Memory B cell (primary cell): ENCODE measurements at regions not wholly inside any gene's neighbourhood (a gene's known extent, or its start where the extent isn't known, plus 50 kb on each side); places are given as distances from the start of the nearest gene placed in this dataset.

Source experiments
- ATAC-seq: fragments of 150-1000 bp; cut with Tn5 transposase; 2 replicates; pipeline ENCODE4 v1.10.0; 2021; ENCODE audit warnings: low read depth, mild to moderate bottlenecking, moderate library complexity
- DNase-seq, 2 donors: peaks; one replicate each; pipeline ENCODE4 v3.0.0; 2022; ENCODE audit warnings: low spot score in 2 of 2
- H3K27ac Mint-ChIP-seq: one replicate; pipeline ENCODE4 v1.8.0; 2022; ENCODE audit warnings: mild to moderate bottlenecking, moderate library complexity, mixed read lengths
- H3K27me3 Mint-ChIP-seq: one replicate; pipeline ENCODE4 v1.8.0; 2022; ENCODE audit warnings: mixed read lengths
- H3K36me3 Mint-ChIP-seq: one replicate; pipeline ENCODE4 v1.8.0; 2022; ENCODE audit warnings: mild to moderate bottlenecking, mixed read lengths
- H3K4me1 Mint-ChIP-seq: one replicate; pipeline ENCODE4 v1.8.0; 2022; ENCODE audit warnings: mixed read lengths
- H3K4me3 Mint-ChIP-seq: one replicate; pipeline ENCODE4 v1.8.0; 2022; ENCODE audit warnings: mild to moderate bottlenecking, moderate library complexity, mixed read lengths
- H3K9me3 Mint-ChIP-seq: one replicate; pipeline ENCODE4 v1.8.0; 2022; ENCODE audit warnings: mixed read lengths

DNA sequence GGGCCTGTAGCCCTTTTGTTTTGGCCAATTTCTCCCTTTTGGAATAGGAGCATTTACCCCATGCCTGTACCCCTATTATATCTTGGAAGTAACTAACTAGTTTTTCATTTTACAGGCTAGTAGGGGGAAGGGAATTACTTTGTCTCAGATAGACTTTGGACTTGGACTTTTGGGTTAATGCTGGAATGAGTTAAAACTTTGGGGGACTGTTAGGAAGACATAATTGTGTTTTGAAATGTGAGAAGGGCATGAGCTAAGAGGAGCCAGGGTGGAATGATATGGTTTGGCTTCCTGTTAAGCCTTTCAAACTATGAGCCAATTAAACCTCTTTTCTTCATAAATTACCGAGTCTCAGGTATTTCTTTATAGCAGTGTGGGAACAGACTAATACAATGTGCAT is 168.1 kb downstream of the FGF1 start:
- peaks cover 8% of the 10 kb centered on the region for H3K9me3 Mint-ChIP-seq
- H3K27me3 Mint-ChIP-seq, result peaks cover 4% of the 10 kb centered on the region
- H3K27ac Mint-ChIP-seq, result no peak overlapping the region
- H3K36me3 Mint-ChIP-seq, result peaks cover 3% of the 10 kb centered on the region
- no peak overlapping the region for H3K4me3 Mint-ChIP-seq
- ATAC-seq (no peak), DNase-seq (no peak)
- no peaks in the 10 kb centered on the region for H3K4me1 Mint-ChIP-seq

DNA sequence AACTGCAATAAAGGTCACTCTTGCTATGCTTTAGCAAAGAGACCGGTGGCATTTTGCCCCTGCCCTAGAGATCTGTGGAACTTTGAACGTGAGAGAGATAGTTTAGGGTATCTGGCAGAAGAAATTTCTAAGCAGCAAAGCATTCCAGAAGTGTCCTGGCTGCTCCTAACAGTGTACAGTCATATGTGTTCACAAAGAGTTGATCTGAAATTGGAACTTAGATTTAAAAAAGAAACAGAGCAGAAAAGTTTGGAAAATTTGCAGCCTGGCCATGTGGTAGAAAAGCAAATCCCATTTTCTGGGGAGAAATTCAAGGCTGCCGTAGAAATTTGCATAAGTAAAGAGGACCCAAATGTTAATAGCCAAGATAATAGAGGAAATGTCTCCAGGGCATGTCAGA is 169.2 kb downstream of the FGF1 start:
- DNase-seq, result no peak
- Mint-ChIP-seq H3K36me3 (peaks cover 3% of the 10 kb centered on the region), H3K27ac (no peak overlapping the region), H3K4me3 (no peak overlapping the region), H3K27me3 (peaks cover 5% of the 10 kb centered on the region), H3K9me3 (peaks cover 8% of the 10 kb centered on the region), H3K4me1 (no peaks in the 10 kb centered on the region)
- no peak for ATAC-seq

DNA sequence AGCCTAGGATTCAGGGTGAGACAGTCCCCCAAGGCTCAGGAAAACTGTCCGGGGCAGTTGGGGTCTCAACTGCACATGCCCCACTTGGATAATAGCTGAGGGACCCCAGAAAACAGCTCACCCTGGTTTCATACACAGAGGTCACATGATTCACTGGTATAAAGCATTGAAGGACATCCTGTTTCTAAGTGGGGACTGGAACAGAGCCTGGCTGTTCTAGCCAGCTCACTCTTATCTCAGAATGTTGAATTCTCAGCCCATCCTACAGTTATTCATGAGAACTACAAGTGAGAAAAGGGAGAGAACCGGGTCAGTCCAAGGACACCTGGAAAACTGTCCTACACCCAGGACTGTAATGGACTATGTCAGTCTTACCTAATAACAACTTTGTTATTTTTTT is 170.9 kb downstream of the FGF1 start:
- Mint-ChIP-seq H3K4me3 (no peak overlapping the region), H3K36me3 (peaks cover 3% of the 10 kb centered on the region), H3K27ac (no peak overlapping the region), H3K4me1 (no peaks in the 10 kb centered on the region), H3K27me3 (peaks cover 8% of the 10 kb centered on the region), H3K9me3 (peaks cover 8% of the 10 kb centered on the region)
- no peak for DNase-seq
- no peak for ATAC-seq

DNA sequence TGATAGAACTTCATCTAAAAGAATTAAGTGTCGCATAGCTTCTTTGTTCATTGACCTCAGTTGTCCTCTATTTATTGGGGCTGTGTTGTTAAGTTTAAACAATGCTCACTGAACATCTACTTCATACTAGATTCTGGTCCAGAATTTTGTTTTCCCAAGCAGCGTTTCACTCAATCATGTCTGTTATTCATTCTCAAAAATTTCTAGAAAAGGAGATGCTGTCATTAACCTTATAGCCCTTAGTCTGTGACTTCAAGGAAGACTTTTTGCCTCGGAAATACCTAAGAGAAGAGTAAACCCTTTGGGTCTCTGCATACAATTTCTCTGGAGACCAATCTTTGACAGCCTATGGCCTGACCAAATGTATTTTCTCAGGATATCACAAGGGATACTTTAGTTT is 171.7 kb downstream of the FGF1 start:
- peaks cover 8% of the 10 kb centered on the region for H3K9me3 Mint-ChIP-seq
- no peak overlapping the region for H3K4me3 Mint-ChIP-seq
- peaks cover 8% of the 10 kb centered on the region for H3K27me3 Mint-ChIP-seq
- H3K4me1 Mint-ChIP-seq, result no peaks in the 10 kb centered on the region
- H3K27ac Mint-ChIP-seq, result no peak overlapping the region
- DNase-seq, result no peak
- peaks cover 3% of the 10 kb centered on the region for H3K36me3 Mint-ChIP-seq
- no peak for ATAC-seq

DNA sequence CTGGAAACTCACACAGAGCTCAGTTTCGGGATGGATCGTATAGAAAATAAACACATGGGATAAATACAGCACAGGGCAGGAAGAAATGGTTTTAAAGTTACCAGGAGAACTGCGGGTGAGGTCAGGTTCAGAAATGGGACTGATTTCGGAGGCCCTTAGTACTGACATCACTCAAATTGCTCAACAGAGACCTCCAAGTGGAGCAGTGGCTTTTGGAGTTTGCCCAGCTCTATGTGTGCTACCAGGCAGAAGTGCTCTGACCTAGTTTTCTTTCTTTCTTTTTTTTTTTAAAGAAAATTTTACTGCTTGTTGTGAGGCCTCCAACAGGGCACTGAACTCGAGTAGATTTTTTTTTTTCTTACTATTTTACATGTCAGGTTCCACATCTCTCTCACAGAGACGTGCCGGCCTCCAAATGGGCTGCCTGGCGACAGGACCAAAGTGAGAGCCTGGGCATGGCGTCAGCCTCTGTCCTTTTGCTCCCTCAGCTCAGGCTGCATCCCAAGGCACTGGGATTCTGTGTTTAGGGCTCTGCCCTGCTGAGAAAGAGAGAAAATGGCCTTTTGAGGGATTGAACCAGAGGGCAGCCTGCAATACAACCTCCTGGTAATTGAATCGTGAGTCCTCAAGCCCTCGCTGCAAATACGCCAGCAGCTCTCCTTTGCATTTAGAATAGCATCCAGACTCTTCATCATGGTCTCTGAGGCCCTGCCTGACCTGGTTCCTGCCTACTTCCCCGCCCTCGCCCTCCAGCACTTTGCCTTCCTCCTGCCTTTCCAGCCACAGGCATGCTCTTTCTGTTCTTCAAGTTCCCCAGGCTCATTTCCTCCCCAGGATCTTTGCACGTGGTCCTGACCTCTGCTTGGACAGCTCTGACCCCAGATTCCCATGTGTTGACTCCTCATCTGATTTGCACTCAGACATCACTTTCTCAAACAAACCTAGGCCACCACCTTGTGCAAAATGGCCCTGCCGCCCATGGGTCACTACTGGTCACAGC is 173.5 kb downstream of the FGF1 start:
- H3K27ac Mint-ChIP-seq, result no peak overlapping the region
- ATAC-seq, result no peak
- peaks cover 2% of the 10 kb centered on the region for H3K4me1 Mint-ChIP-seq

DNA sequence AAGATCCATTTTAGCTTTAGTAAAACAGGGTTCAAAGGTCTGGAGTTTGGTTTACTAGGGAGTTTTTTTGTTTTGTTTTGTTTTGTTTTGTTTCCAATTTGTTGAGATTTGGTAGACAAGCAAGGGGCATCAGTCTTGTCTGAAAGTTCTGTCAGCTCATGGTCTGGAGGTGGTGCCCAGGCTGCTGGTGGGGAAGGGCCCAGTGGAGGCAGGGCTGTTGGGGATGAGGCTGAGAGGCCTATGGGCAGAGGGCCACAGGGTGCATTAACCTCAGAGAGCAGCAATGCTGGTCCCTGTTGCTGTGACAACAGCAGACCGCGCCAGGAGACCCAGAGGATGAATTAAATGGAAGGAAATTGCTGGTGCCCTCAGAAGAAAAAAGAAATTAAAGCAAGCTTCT is 174.5 kb downstream of the FGF1 start:
- Mint-ChIP-seq H3K27ac (no peak overlapping the region), H3K4me3 (no peak overlapping the region), H3K4me1 (peaks cover 2% of the 10 kb centered on the region), H3K9me3 (peaks cover 4% of the 10 kb centered on the region), H3K36me3 (no peaks in the 10 kb centered on the region), H3K27me3 (peaks cover 8% of the 10 kb centered on the region)
- ATAC-seq, result no peak
- DNase-seq, result no peak

More for the DNA sequence above, 173.5 kb downstream of the FGF1 start:
- DNase-seq, result no peak
- H3K36me3 Mint-ChIP-seq, result peaks cover 3% of the 10 kb centered on the region
- H3K9me3 Mint-ChIP-seq, result peaks cover 8% of the 10 kb centered on the region
- H3K27me3 Mint-ChIP-seq, result peaks cover 8% of the 10 kb centered on the region
- no peak overlapping the region for H3K4me3 Mint-ChIP-seq

DNA sequence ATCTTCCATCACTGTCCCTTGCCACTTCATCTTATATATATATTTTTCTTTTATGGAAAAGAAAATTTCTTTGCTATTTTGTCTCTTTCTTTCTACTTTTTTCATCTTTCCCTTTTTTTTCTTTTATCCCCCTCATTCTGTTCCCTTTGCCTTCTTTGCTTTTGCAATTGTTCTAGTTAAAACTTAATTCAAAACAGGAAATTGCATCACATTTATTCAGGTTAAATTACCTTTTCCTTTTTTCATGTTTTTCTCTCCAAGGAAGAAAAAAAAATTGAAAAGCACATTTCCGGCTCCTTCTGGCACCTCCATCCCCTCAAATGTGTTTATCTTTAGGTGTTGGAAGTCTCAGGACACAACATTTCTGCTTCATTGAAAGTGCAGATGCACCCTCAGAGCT is 176.9 kb downstream of the FGF1 start:
- DNase-seq, result no peak
- no peak for ATAC-seq
- H3K36me3 Mint-ChIP-seq, result no peaks in the 10 kb centered on the region
- no peak overlapping the region for H3K4me3 Mint-ChIP-seq
- H3K9me3 Mint-ChIP-seq, result no peaks in the 10 kb centered on the region
- H3K4me1 Mint-ChIP-seq, result peaks cover 2% of the 10 kb centered on the region
- peaks cover 8% of the 10 kb centered on the region for H3K27me3 Mint-ChIP-seq
- H3K27ac Mint-ChIP-seq, result no peak overlapping the region

DNA sequence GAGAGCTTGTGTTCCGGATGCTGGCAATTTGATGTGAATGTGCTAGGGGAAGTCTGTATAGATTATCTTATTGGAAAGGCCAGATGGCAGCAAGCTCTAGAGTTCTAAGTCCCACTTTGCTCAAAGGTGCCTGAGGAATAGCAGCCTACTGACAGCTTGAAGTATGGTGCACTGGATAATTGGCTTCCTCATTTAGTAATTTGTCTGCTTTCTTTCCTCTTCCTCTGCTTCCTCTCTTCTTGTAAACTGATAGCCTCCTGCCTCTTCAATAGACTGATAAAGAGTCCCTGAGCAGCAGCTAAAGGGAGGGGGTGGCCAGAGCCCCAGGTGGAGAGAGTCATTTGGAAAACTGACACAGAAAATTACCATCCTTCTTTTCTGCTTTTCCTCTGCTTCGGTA is 177.3 kb downstream of the FGF1 start:
- H3K4me1 Mint-ChIP-seq, result peaks cover 2% of the 10 kb centered on the region
- ATAC-seq, result no peak
- no peaks in the 10 kb centered on the region for H3K9me3 Mint-ChIP-seq

DNA sequence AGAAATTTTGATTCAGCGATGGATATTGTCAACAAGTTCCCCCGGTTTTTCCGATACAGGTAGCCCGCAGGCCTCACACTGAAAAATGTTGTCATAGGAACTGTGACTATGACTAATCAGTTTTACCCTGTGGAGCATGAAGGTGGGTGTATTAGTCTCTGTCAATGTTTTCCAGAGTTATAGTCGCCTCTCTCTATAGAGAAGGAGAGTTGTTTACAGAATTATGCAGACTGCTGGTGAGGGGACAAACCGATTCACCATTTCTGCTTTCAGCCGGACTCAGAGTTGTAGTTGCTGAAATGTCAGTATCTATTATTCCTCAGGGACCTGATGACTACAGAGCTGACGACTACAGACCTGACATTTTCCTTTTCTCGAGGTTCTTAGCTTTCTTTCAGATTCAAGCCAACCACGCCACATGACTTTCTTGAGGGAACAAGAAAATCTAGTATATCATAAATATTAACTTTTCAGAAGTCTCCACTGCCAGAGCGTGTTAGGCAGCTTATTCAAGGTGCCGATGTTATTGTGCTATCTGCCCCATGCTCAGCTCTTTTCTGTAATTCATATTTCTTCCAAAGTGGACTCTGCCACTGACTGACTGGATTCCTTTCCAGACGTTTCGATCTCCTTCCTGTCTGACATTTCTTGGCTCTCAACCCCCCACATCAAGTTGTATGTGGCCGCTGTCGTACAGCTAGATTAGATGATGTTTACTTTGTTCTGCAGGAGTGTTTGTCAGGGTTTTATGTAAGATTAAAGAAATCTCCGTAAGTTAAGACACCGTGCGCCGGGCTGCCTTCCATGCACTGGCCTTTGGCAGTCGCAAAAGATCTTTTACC is 178.1 kb downstream of the FGF1 start:
- peaks cover 4% of the 10 kb centered on the region for H3K27me3 Mint-ChIP-seq
- DNase-seq, result no peak
- no peaks in the 10 kb centered on the region for H3K36me3 Mint-ChIP-seq
- no peaks in the 10 kb centered on the region for H3K9me3 Mint-ChIP-seq
- ATAC-seq, result no peak
- H3K4me3 Mint-ChIP-seq, result no peak overlapping the region
- peaks cover 2% of the 10 kb centered on the region for H3K4me1 Mint-ChIP-seq
- H3K27ac Mint-ChIP-seq, result no peak overlapping the region

More for the DNA sequence above, 177.3 kb downstream of the FGF1 start:
- DNase-seq, result no peak
- H3K27ac Mint-ChIP-seq, result no peak overlapping the region
- peaks cover 8% of the 10 kb centered on the region for H3K27me3 Mint-ChIP-seq
- H3K4me3 Mint-ChIP-seq, result no peak overlapping the region
- H3K36me3 Mint-ChIP-seq, result no peaks in the 10 kb centered on the region

DNA sequence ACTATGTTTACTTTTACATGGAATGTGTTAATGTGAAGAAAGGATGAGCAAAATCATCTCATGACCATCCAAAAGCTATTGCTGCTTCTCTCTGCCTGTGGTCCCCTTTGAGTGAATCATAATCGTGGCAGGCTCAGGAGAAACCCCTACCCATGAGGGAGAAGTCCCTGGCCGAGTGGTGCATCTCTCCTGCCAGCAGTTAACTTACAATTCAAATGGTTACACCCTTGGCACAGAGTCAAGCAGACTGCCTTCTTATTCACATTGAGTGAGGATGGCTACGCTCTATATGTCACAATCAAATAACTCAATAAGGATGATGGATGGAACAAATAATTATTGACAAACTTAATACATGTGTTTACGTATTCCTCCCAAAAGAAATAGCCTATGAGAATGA is 179.1 kb downstream of the FGF1 start:
- no peak for ATAC-seq
- Mint-ChIP-seq H3K27ac (no peak overlapping the region), H3K9me3 (no peaks in the 10 kb centered on the region), H3K4me3 (no peak overlapping the region), H3K36me3 (no peaks in the 10 kb centered on the region), H3K27me3 (peaks cover 3% of the 10 kb centered on the region), H3K4me1 (peaks cover 2% of the 10 kb centered on the region)
- no peak for DNase-seq

DNA sequence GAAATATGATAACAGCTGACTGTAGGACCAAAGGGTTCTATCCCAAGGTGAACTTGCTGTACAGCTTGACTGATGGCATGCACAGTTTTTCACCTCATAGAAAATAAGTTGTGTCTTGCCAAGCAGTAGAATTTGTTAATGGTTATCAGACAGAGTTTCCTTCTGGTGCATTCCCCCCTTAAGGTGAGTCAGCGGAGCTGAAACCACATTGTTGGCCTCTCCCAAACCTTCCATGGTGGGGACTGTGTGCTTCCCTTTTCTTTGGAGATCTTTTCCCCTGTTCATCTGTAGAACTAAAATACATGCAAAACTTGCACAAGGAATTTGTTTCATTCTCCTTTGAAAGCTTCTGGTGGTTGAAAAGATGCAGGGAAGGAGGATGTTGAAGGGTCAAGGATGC is 179.8 kb downstream of the FGF1 start:
- H3K4me1 Mint-ChIP-seq, result peaks cover 2% of the 10 kb centered on the region
- ATAC-seq, result no peak

DNA sequence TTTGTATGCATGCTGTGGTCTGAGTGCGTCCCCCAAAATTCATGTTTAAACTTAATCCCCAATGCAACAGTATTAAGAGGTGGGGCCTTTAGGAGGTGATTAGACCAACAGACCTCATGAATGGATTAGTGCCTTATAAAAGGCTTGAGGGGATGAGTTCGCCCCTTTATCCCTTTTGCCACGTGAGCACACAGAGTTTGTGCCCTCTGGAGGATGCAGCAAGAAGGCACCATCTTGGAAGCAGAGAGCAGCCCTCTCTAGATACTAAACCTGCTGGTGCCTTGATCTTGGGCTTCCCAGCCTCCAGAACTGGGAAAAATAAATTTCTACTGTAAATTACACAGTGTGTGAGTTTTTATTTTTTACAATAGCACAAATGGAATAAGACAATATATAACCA is 177.1 kb upstream of the SPRY4 start:
- H3K27me3 Mint-ChIP-seq, result peaks cover 7% of the 10 kb centered on the region
- no peak overlapping the region for H3K4me3 Mint-ChIP-seq
- H3K36me3 Mint-ChIP-seq, result no peaks in the 10 kb centered on the region
- no peak for ATAC-seq
- H3K9me3 Mint-ChIP-seq, result peaks cover 2% of the 10 kb centered on the region
- H3K27ac Mint-ChIP-seq, result no peak overlapping the region
- DNase-seq, result no peak
- no peaks in the 10 kb centered on the region for H3K4me1 Mint-ChIP-seq

More for the DNA sequence above, 179.8 kb downstream of the FGF1 start:
- H3K9me3 Mint-ChIP-seq, result no peaks in the 10 kb centered on the region
- H3K27ac Mint-ChIP-seq, result no peak overlapping the region
- peaks cover 3% of the 10 kb centered on the region for H3K27me3 Mint-ChIP-seq
- H3K4me3 Mint-ChIP-seq, result no peak overlapping the region
- no peak for DNase-seq
- no peaks in the 10 kb centered on the region for H3K36me3 Mint-ChIP-seq

DNA sequence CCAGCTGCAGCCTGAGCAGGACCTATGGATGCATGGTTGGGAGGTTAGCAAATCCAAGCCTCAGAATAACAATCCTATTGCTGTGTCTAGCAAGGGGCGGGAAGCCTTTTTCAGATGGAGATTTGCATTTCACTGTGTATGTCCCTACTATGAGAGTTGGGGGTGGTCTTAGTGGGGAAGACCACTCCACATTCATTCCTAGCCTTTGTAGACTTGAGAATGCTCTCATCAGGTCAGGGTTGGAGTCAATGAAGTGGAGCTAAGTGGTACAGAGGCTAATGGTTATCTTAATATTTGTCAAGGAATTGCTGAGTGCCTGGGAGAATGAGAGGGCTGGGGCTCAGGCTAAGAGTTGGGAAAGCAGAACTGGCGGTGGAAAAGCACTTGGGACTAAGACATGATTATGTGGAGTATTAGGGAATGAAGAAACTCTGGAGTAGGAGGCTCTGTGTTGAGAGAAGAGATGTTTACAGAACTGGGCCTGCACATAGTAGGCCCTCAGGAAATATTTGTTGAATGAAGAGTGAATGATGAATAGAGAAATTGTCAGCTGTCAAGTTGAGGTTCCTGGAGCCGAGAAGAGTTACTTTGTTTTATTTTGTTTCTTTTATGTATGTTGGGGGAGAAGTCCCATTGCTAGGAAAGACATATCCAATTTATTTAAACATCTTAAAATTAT is 175.5 kb upstream of the SPRY4 start:
- DNase-seq (no peak), ATAC-seq (no peak)
- H3K27ac Mint-ChIP-seq, result no peak overlapping the region
- peaks cover 2% of the 10 kb centered on the region for H3K9me3 Mint-ChIP-seq
- no peaks in the 10 kb centered on the region for H3K36me3 Mint-ChIP-seq
- no peaks in the 10 kb centered on the region for H3K4me1 Mint-ChIP-seq
- H3K4me3 Mint-ChIP-seq, result no peak overlapping the region
- H3K27me3 Mint-ChIP-seq, result peaks cover 7% of the 10 kb centered on the region
